ENCODE measurements at regions not wholly inside any gene's neighbourhood (a gene's known extent, or its start where the extent isn't known, plus 50 kb on each side); places are given as distances from the start of the nearest gene placed in this dataset.
A peak's percentile ranks its signal among the peaks of the same experiment; 100 is the strongest.

DNA sequence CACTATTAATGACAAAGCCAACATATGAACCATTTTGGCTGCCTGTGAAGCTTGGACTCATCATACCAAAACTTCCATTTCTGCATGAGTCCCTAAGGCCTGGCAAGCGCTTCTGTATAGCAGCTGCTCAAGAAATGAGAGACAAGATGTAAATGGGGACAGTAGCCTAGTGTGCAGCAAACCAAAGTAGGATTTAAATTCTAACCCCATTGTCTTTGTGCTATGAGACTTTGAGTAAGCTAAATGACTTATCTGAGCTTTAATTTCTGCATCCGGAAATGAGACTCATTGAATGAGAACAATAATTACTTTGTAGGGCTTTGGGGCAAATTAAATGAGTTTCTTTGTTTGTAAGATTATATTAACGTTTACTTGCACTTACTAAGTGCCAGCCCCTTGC, 536.4 kb upstream of the CDH7 start:
- no peak overlapping the region for H3K4me3 ChIP-seq (ENCODE audit: low read depth in 1 of 2, low read length in 2 of 2)
- no peaks in the 10 kb centered on the region for H3K4me1 ChIP-seq (ENCODE audit: insufficient read depth, low read length)
- H3K9ac ChIP-seq (ENCODE audit: low read depth, low read length): no peak overlapping the region
- no peaks in the 10 kb centered on the region for H3K79me2 ChIP-seq (ENCODE audit: insufficient read depth, low read length)
- TF ChIP-seq EZH2 (IDR thresholded peaks at IDR 0.05; ENCODE audit: borderline replicate concordance, low read depth, low read length, severe bottlenecking): no peak
- TF ChIP-seq, protein P1, sequence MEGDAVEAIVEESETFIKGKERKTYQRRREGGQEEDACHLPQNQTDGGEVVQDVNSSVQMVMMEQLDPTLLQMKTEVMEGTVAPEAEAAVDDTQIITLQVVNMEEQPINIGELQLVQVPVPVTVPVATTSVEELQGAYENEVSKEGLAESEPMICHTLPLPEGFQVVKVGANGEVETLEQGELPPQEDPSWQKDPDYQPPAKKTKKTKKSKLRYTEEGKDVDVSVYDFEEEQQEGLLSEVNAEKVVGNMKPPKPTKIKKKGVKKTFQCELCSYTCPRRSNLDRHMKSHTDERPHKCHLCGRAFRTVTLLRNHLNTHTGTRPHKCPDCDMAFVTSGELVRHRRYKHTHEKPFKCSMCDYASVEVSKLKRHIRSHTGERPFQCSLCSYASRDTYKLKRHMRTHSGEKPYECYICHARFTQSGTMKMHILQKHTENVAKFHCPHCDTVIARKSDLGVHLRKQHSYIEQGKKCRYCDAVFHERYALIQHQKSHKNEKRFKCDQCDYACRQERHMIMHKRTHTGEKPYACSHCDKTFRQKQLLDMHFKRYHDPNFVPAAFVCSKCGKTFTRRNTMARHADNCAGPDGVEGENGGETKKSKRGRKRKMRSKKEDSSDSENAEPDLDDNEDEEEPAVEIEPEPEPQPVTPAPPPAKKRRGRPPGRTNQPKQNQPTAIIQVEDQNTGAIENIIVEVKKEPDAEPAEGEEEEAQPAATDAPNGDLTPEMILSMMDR (IDR thresholded peaks at IDR 0.05; ENCODE audit: borderline replicate concordance, extremely low read depth, low read length, poor library complexity, severe bottlenecking): no peak
- H3K4me2 ChIP-seq (ENCODE audit: insufficient read depth, low read length): no peak overlapping the region
- H4K20me1 ChIP-seq (ENCODE audit: insufficient read depth, low read length): no peaks in the 10 kb centered on the region
- DNase-seq: no peak
- H3K36me3 ChIP-seq (ENCODE audit: insufficient read depth, low read length): no peaks in the 10 kb centered on the region
- H3K27ac ChIP-seq (ENCODE audit: low read length): no peak overlapping the region
- H2AFZ ChIP-seq (ENCODE audit: low read depth, low read length): no peak overlapping the region
- no peaks in the 10 kb centered on the region for H3K27me3 ChIP-seq (ENCODE audit: insufficient read depth, low read length, poor library complexity)
- no peak for ATAC-seq (ENCODE audit: insufficient read depth, low read depth)
- no peaks in the 10 kb centered on the region for H3K9me3 ChIP-seq (ENCODE audit: insufficient read depth, low read length, severe bottlenecking)

DNA sequence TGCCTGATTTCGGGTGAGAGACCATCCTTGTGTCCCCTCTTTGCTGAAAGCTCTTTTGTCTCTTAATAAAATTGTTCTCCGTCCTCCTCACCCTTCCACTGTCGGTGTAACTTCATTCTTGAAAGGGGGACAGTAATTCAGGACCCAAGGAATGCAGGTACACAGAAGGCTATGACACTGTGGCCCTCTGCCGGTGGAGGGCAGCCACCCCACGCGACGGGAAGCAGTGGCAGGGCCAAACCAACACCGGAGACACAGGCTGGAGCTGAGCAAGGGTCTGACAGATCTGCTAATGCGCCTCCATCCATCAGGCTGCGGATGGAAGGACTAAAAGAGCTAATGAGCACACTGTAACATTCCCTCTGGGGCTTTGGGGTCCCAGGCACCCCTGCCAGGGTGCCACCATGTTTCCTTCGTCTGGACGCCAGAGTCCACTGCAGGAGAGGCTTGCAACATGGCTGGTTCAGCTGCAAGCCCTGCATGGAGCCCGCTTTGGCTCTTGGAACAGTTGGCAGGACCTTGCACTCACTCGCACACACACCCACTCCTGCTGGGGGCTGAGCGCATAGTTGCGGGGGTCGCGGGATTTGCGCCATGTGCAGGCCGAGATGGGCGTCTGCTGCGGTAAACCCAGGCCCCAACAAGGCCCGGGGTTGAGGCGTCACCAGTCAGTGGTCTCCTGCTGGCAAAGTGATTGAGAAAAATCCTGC, 544.1 kb upstream of the CDH7 start:
- no peak overlapping the region for H3K4me2 ChIP-seq (ENCODE audit: insufficient read depth, low read length)
- no peaks in the 10 kb centered on the region for H4K20me1 ChIP-seq (ENCODE audit: insufficient read depth, low read length)
- H3K27ac ChIP-seq (ENCODE audit: low read length): no peak overlapping the region
- no peak for DNase-seq
- H3K9me3 ChIP-seq (ENCODE audit: insufficient read depth, low read length, severe bottlenecking): no peaks in the 10 kb centered on the region
- TF ChIP-seq, protein P1 (IDR thresholded peaks at IDR 0.05; ENCODE audit: borderline replicate concordance, extremely low read depth, low read length, poor library complexity, severe bottlenecking): peak; percentile 21
- no peak for TF ChIP-seq EZH2 (IDR thresholded peaks at IDR 0.05; ENCODE audit: borderline replicate concordance, low read depth, low read length, severe bottlenecking)
- no peak for ATAC-seq (ENCODE audit: insufficient read depth, low read depth)
- H3K4me1 ChIP-seq (ENCODE audit: insufficient read depth, low read length): no peaks in the 10 kb centered on the region
- H3K27me3 ChIP-seq (ENCODE audit: insufficient read depth, low read length, poor library complexity): no peaks in the 10 kb centered on the region
- no peak overlapping the region for H3K4me3 ChIP-seq (ENCODE audit: low read depth in 1 of 2, low read length in 2 of 2)
- H3K36me3 ChIP-seq (ENCODE audit: insufficient read depth, low read length): no peaks in the 10 kb centered on the region
- no peak overlapping the region for H3K9ac ChIP-seq (ENCODE audit: low read depth, low read length)
- no peaks in the 10 kb centered on the region for H3K79me2 ChIP-seq (ENCODE audit: insufficient read depth, low read length)
- H2AFZ ChIP-seq (ENCODE audit: low read depth, low read length): no peak overlapping the region

DNA sequence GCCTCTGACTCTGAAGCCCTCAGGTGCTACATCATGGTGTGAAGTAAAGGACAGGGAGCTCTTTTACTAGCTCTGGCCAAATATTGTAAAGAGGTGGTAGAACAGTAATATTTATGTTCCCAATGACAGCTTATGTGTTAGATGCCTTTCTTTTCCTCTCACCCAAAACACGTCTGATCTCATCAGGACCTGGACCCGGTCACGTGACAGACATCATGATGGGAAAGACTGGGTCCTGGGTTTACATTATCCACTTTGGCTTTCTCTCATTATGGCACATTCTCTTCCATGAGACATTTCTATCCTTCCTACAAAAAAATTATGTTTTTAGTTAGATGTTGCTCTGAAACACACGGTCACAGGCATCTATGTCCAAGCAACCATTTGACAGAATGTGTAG, 548.7 kb upstream of the CDH7 start:
- TF ChIP-seq EZH2 (IDR thresholded peaks at IDR 0.05; ENCODE audit: borderline replicate concordance, low read depth, low read length, severe bottlenecking): no peak
- TF ChIP-seq, protein P1 (IDR thresholded peaks at IDR 0.05; ENCODE audit: borderline replicate concordance, extremely low read depth, low read length, poor library complexity, severe bottlenecking): no peak
- Histone ChIP-seq H2AFZ (ENCODE audit: low read depth, low read length) (no peak overlapping the region), H3K4me1 (ENCODE audit: insufficient read depth, low read length) (no peaks in the 10 kb centered on the region)

More for the DNA sequence above, 548.7 kb upstream of the CDH7 start:
- Histone ChIP-seq H4K20me1 (ENCODE audit: insufficient read depth, low read length) (no peaks in the 10 kb centered on the region), H3K27ac (ENCODE audit: low read length) (no peak overlapping the region), H3K36me3 (ENCODE audit: insufficient read depth, low read length) (no peaks in the 10 kb centered on the region), H3K79me2 (ENCODE audit: insufficient read depth, low read length) (no peaks in the 10 kb centered on the region), H3K4me2 (ENCODE audit: insufficient read depth, low read length) (no peak overlapping the region), H3K4me3 (ENCODE audit: low read depth in 1 of 2, low read length in 2 of 2) (no peak overlapping the region), H3K9me3 (ENCODE audit: insufficient read depth, low read length, severe bottlenecking) (no peaks in the 10 kb centered on the region), H3K27me3 (ENCODE audit: insufficient read depth, low read length, poor library complexity) (no peaks in the 10 kb centered on the region), H3K9ac (ENCODE audit: low read depth, low read length) (no peak overlapping the region)
- DNase-seq (no peak), ATAC-seq (ENCODE audit: insufficient read depth, low read depth) (no peak)

Measured in DND-41 (cell line).